ENCODE measurements at regions not wholly inside any gene's neighbourhood (a gene's known extent, or its start where the extent isn't known, plus 50 kb on each side); places are given as distances from the start of the nearest gene placed in this dataset.

DNA sequence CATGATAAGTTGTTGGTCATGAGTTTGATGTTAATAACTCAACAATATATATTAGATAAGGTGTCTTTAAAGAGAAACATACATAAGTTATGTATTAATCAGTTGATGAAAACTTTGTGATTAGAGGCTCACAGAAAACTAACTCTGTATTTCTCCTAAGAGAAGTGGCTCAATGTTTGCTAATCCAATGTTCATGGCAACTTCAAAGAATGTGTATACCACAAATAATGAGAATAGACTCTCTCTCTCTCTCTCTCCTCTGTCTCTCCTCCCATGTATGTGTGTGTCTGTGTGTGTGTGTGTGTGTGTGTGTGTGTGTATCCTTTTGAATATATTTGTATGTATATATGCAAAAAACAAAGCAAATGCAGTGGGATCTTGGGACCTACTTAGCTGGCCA, 1304.9 kb downstream of the MRPL39 start:
- DNase-seq (ENCODE audit: low read depth, low spot score): no peak
- TF ChIP-seq FOXP2 (optimal IDR thresholded peaks at IDR 0.05; ENCODE audit: control extremely low read depth, extremely low read length, insufficient read depth): no peak
- TF ChIP-seq POLR2AphosphoS5 (IDR thresholded peaks at IDR 0.05; ENCODE audit: borderline replicate concordance, low read depth, low read length): no peak
- TF ChIP-seq EZH2 (IDR thresholded peaks at IDR 0.05): no peak
- Histone ChIP-seq H3K36me3 (ENCODE audit: insufficient read depth, low read length) (no peaks in the 10 kb centered on the region), H3K27ac (no peak overlapping the region), H3K4me3 (no peak overlapping the region), H3K9me3 (ENCODE audit: low read depth, low read length) (no peaks in the 10 kb centered on the region), H3K9ac (ENCODE audit: insufficient read length) (no peak overlapping the region)

DNA sequence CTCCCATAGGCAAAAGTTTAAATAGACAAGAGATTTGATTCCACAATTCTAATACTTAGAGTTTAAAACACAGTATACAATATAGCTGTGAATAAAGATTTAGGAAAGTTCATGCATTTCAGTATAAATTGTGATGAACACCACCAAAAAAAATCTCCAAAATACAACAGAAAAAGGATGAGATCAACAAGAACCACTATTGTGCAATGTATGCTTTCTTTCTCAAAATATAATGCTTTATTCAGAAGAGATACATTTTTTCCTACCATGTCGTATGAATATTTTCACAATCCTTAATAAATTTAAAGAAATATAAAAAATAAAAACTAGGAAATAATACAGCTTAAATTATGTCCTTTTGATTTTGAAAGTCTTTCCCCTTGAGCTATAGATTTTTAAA, 1309.2 kb downstream of the MRPL39 start:
- no peak for TF ChIP-seq POLR2AphosphoS5 (IDR thresholded peaks at IDR 0.05; ENCODE audit: borderline replicate concordance, low read depth, low read length)
- TF ChIP-seq EZH2 (IDR thresholded peaks at IDR 0.05): no peak
- TF ChIP-seq FOXP2 (optimal IDR thresholded peaks at IDR 0.05; ENCODE audit: control extremely low read depth, extremely low read length, insufficient read depth): no peak
- Histone ChIP-seq H3K27ac (no peak overlapping the region), H3K36me3 (ENCODE audit: insufficient read depth, low read length) (no peaks in the 10 kb centered on the region), H3K9me3 (ENCODE audit: low read depth, low read length) (no peaks in the 10 kb centered on the region), H3K9ac (ENCODE audit: insufficient read length) (no peak overlapping the region), H3K4me3 (no peak overlapping the region)
- DNase-seq (ENCODE audit: low read depth, low spot score): no peak

DNA sequence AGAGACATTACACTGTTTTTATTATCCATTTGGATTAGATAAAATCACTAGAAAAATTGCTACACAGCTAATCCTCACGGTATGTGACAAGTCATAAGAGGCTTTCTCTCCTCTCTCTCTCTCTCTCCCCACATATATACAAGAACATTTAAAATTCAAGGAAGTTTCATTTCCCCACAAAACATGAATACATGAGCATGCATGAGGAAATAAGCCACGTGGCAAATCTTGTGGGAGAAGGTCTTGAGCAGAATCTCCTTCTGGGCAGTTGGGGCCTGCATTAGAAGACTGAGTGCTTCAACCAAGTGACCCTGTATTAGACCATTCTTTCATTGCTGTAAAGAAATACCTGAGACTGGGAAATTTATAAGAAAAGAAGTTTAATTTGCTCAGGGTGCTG, 1313.1 kb downstream of the MRPL39 start:
- H3K27ac ChIP-seq: no peak overlapping the region
- no peak for DNase-seq (ENCODE audit: low read depth, low spot score)
- no peak overlapping the region for H3K4me3 ChIP-seq
- H3K9me3 ChIP-seq (ENCODE audit: low read depth, low read length): no peaks in the 10 kb centered on the region
- no peaks in the 10 kb centered on the region for H3K36me3 ChIP-seq (ENCODE audit: insufficient read depth, low read length)
- TF ChIP-seq FOXP2 (optimal IDR thresholded peaks at IDR 0.05; ENCODE audit: control extremely low read depth, extremely low read length, insufficient read depth) (no peak), POLR2AphosphoS5 (IDR thresholded peaks at IDR 0.05; ENCODE audit: borderline replicate concordance, low read depth, low read length) (no peak), EZH2 (IDR thresholded peaks at IDR 0.05) (no peak)
- no peak overlapping the region for H3K9ac ChIP-seq (ENCODE audit: insufficient read length)

DNA sequence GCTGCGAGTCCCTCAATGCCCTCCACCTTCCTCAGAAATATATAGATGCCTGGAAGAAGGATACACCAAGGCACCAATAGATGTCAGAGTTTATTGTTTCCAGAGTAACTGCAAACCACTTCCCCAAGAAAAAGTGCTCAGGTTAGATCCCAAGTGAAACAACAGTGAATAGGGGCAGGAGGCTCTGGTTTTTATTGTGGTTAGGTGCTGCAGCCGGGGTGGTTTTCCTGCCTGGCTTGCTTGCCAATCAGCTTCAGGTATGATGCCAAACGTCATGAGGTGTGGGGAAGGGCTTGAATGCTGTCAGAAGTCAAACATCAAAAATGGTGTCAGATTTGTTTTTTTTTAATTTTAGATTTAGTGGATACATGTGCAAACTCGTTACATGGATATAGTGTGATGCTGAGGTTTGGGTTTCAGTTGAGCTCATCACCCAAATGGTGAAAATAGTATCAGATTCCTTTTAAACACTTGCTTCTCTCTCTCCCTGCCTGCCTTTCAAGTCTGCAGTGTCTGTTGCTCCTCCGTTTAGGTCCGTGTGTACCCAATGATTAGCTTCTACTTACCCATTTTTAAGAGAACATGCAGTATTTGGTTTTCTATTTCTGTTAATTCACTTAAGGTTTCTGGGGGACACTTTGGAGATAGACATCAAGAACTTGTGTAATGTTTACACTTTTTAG, 1317.0 kb downstream of the MRPL39 start:
- no peaks in the 10 kb centered on the region for H3K36me3 ChIP-seq (ENCODE audit: insufficient read depth, low read length)
- no peak overlapping the region for H3K27ac ChIP-seq
- H3K9ac ChIP-seq (ENCODE audit: insufficient read length): no peak overlapping the region
- TF ChIP-seq POLR2AphosphoS5 (IDR thresholded peaks at IDR 0.05; ENCODE audit: borderline replicate concordance, low read depth, low read length) (no peak), EZH2 (IDR thresholded peaks at IDR 0.05) (no peak), FOXP2 (optimal IDR thresholded peaks at IDR 0.05; ENCODE audit: control extremely low read depth, extremely low read length, insufficient read depth) (no peak)
- H3K9me3 ChIP-seq (ENCODE audit: low read depth, low read length): no peaks in the 10 kb centered on the region
- no peak for DNase-seq (ENCODE audit: low read depth, low spot score)
- H3K4me3 ChIP-seq: no peak overlapping the region

DNA sequence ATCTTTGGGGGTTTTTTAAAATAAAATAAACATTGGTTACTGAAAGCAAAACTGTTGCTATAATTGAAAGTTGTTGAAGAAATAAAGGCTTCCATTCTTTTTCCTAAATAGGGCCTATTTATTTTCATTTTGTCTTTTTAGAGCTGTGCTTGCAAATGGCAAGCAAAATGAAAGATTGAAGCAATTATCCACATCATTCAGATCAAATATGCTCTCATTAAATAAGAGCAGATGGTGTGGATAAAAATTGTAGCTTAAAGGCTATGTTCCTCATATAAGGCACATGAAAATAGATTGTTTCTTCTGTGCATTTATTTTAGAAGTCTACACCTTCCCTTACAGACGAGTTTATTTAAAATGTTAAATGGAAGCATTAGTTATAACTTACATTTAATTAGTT, 1317.7 kb downstream of the MRPL39 start:
- H3K36me3 ChIP-seq (ENCODE audit: insufficient read depth, low read length): no peaks in the 10 kb centered on the region
- no peak for TF ChIP-seq FOXP2 (optimal IDR thresholded peaks at IDR 0.05; ENCODE audit: control extremely low read depth, extremely low read length, insufficient read depth)
- TF ChIP-seq EZH2 (IDR thresholded peaks at IDR 0.05): no peak
- no peak for TF ChIP-seq POLR2AphosphoS5 (IDR thresholded peaks at IDR 0.05; ENCODE audit: borderline replicate concordance, low read depth, low read length)
- no peak for DNase-seq (ENCODE audit: low read depth, low spot score)
- H3K27ac ChIP-seq: no peak overlapping the region
- no peak overlapping the region for H3K9ac ChIP-seq (ENCODE audit: insufficient read length)
- H3K9me3 ChIP-seq (ENCODE audit: low read depth, low read length): no peaks in the 10 kb centered on the region
- H3K4me3 ChIP-seq: no peak overlapping the region

DNA sequence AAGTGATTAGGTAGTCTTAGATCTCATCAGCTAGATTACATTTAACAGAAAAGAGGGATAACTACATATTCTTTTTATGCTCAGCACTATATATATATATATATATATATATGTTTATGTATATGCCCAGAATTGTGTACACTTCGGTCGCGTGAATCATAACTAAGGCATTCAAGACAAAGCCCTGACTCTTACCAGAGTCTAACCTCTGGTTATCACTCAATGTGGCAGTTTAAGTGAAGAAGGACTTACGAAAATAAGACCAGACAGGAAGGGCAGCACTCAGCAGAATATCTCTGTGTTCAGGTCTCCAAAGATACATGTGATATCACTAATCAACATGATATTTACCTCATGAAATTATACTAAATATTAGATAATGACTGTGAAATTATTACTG, 1326.7 kb downstream of the MRPL39 start:
- DNase-seq (ENCODE audit: low read depth, low spot score): no peak
- no peak overlapping the region for H3K9ac ChIP-seq (ENCODE audit: insufficient read length)
- no peak overlapping the region for H3K27ac ChIP-seq
- no peaks in the 10 kb centered on the region for H3K9me3 ChIP-seq (ENCODE audit: low read depth, low read length)
- H3K36me3 ChIP-seq (ENCODE audit: insufficient read depth, low read length): no peaks in the 10 kb centered on the region
- H3K4me3 ChIP-seq: no peak overlapping the region
- no peak for TF ChIP-seq POLR2AphosphoS5 (IDR thresholded peaks at IDR 0.05; ENCODE audit: borderline replicate concordance, low read depth, low read length)
- no peak for TF ChIP-seq EZH2 (IDR thresholded peaks at IDR 0.05)

DNA sequence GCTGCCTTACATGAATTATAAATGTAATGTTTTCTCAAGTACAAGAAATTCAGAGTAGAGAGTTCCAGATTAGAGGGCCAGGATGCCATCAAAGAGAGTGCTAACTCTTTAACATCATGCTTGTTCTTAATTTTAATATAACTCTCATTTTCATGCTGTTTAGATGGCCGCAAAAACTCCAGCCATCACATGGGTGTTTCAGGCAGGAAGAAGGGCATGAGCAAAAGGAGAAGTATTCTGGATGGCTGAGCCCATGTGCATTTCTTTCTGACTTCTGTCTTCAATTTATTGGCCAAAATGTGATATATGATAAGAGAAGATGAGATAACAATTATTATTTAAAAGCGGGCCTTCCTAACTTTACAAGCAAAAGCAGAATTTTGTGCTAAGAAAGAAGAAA, 1328.6 kb downstream of the MRPL39 start:
- TF ChIP-seq POLR2AphosphoS5 (IDR thresholded peaks at IDR 0.05; ENCODE audit: borderline replicate concordance, low read depth, low read length) (no peak), FOXP2 (optimal IDR thresholded peaks at IDR 0.05; ENCODE audit: control extremely low read depth, extremely low read length, insufficient read depth) (no peak), EZH2 (IDR thresholded peaks at IDR 0.05) (no peak)

DNA sequence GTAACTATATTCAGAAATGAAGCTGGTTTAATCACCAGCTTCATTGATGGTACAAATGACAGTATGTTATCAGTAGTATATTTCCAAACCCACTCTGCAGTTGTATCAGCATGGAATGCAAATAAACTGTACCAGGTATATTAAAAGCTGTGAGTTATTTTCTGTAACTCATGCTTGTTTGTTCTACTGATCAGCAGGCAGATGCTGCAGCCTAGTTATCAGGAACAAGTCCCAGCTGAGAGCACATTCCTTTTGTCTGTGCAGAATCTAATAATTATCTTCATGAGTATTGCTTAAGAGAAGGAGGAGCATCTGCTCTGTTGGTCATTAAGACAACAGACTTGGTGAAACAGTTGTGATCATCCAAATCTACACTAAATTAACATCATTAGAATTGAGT, 1331.1 kb downstream of the MRPL39 start:
- Histone ChIP-seq H3K36me3 (ENCODE audit: insufficient read depth, low read length) (no peaks in the 10 kb centered on the region), H3K9ac (ENCODE audit: insufficient read length) (no peak overlapping the region), H3K4me3 (no peak overlapping the region), H3K27ac (no peak overlapping the region), H3K9me3 (ENCODE audit: low read depth, low read length) (no peaks in the 10 kb centered on the region)
- no peak for TF ChIP-seq POLR2AphosphoS5 (IDR thresholded peaks at IDR 0.05; ENCODE audit: borderline replicate concordance, low read depth, low read length)
- TF ChIP-seq FOXP2 (optimal IDR thresholded peaks at IDR 0.05; ENCODE audit: control extremely low read depth, extremely low read length, insufficient read depth): no peak
- TF ChIP-seq EZH2 (IDR thresholded peaks at IDR 0.05): no peak
- DNase-seq (ENCODE audit: low read depth, low spot score): no peak

More for the DNA sequence above, 1328.6 kb downstream of the MRPL39 start:
- no peak overlapping the region for H3K9ac ChIP-seq (ENCODE audit: insufficient read length)
- DNase-seq (ENCODE audit: low read depth, low spot score): no peak
- no peaks in the 10 kb centered on the region for H3K9me3 ChIP-seq (ENCODE audit: low read depth, low read length)
- no peak overlapping the region for H3K27ac ChIP-seq
- H3K4me3 ChIP-seq: no peak overlapping the region
- H3K36me3 ChIP-seq (ENCODE audit: insufficient read depth, low read length): no peaks in the 10 kb centered on the region

DNA sequence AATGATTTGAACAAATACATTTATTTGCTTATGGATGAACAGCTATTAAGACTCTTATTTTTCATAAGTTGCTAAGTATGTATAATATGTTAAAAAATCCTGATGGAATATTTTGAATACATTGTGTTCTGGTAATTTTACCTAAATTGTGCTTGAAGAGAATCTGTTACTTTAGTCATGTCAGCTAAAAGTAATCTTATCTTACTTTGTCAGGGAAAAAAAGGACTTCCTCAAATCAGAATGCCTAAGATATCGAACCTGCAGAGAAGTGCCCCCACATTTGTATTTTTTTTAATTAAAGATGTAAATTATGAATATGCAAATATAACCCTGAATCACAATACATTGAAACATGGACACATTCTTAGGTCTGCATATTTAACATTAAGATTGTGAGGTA, 1331.7 kb downstream of the MRPL39 start:
- H3K9ac ChIP-seq (ENCODE audit: insufficient read length): no peak overlapping the region
- no peak for TF ChIP-seq EZH2 (IDR thresholded peaks at IDR 0.05)
- TF ChIP-seq POLR2AphosphoS5 (IDR thresholded peaks at IDR 0.05; ENCODE audit: borderline replicate concordance, low read depth, low read length): no peak
- no peak for TF ChIP-seq FOXP2 (optimal IDR thresholded peaks at IDR 0.05; ENCODE audit: control extremely low read depth, extremely low read length, insufficient read depth)
- no peaks in the 10 kb centered on the region for H3K9me3 ChIP-seq (ENCODE audit: low read depth, low read length)
- DNase-seq (ENCODE audit: low read depth, low spot score): no peak
- H3K4me3 ChIP-seq: no peak overlapping the region
- no peak overlapping the region for H3K27ac ChIP-seq
- H3K36me3 ChIP-seq (ENCODE audit: insufficient read depth, low read length): no peaks in the 10 kb centered on the region

Measured in SK-N-MC (cell line).